GM10266 (cell line): ENCODE measurements at regions not wholly inside any gene's neighbourhood (a gene's known extent, or its start where the extent isn't known, plus 50 kb on each side); places are given as distances from the start of the nearest gene placed in this dataset.

Experiments used
- DNase-seq: peaks from one replicate; pipeline ENCODE4 v3.0.0; 2012; ENCODE audit errors: extremely low spot score
- TF ChIP-seq, protein P1 (sequence below): IDR thresholded peaks from 2 replicates; pipeline ENCODE4 v1.5.1; 2012; ENCODE audit warnings: mild to moderate bottlenecking, low read depth; ENCODE audit not compliant: control insufficient read depth, insufficient read depth; ENCODE audit errors: missing control alignments

GRCh38 chr2:128733450-128733849 lies 414.8 kb upstream of the HS6ST1 start:
- TF ChIP-seq, protein P1, sequence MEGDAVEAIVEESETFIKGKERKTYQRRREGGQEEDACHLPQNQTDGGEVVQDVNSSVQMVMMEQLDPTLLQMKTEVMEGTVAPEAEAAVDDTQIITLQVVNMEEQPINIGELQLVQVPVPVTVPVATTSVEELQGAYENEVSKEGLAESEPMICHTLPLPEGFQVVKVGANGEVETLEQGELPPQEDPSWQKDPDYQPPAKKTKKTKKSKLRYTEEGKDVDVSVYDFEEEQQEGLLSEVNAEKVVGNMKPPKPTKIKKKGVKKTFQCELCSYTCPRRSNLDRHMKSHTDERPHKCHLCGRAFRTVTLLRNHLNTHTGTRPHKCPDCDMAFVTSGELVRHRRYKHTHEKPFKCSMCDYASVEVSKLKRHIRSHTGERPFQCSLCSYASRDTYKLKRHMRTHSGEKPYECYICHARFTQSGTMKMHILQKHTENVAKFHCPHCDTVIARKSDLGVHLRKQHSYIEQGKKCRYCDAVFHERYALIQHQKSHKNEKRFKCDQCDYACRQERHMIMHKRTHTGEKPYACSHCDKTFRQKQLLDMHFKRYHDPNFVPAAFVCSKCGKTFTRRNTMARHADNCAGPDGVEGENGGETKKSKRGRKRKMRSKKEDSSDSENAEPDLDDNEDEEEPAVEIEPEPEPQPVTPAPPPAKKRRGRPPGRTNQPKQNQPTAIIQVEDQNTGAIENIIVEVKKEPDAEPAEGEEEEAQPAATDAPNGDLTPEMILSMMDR: no peak
- no peak for DNase-seq

- no peak for DNase-seq
- TF ChIP-seq, protein P1: no peak
Observed at GRCh38 chr2:128734521-128735295, 416.0 kb upstream of the HS6ST1 start.

- no peak for DNase-seq
- TF ChIP-seq, protein P1: no peak
Observed at GRCh38 chr2:128735296-128735960, 416.8 kb upstream of the HS6ST1 start.

DNA sequence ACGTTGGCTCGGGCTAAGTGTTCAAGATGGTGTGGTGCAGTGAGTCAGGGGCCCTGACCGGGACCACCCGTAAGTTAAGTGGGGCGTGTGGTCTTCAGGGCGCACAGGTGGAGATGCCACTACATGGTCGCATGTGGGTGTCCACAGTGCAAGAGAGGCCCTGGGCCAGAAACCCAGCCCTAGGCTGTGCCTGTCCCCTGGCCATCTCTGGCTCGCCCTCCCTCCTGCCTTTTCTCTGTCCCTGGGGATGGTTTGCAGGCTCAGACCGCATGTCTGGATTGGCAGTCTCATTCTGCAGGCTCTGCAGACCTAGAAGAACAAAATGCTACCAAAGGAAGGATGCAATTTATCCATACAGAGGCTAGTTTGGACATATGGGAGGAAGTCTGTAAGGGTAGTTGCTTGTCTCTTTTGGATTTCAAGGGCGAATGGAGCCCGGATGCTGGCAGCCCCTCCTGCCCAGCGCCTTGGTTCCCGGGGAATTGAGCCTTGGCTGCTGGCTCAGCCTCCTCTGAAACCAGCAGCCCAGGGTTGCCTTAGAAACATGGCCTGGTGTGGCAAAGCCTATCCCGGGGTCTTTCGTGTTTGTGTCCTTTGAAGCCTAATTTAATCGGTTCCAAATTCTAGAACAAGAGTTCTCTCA lies 417.5 kb upstream of the HS6ST1 start:
- TF ChIP-seq, protein P1: no peak
- DNase-seq: no peak

GRCh38 chr2:128736689-128737545 lies 418.2 kb upstream of the HS6ST1 start:
- TF ChIP-seq, protein P1: peak; percentile 96
- DNase-seq: peak; percentile 87

GRCh38 chr2:128737546-128737826 lies 418.8 kb upstream of the HS6ST1 start:
- TF ChIP-seq, protein P1: no peak
- DNase-seq: no peak
